ENCODE measurements at regions not wholly inside any gene's neighbourhood (a gene's known extent, or its start where the extent isn't known, plus 50 kb on each side); places are given as distances from the start of the nearest gene placed in this dataset.

DNA sequence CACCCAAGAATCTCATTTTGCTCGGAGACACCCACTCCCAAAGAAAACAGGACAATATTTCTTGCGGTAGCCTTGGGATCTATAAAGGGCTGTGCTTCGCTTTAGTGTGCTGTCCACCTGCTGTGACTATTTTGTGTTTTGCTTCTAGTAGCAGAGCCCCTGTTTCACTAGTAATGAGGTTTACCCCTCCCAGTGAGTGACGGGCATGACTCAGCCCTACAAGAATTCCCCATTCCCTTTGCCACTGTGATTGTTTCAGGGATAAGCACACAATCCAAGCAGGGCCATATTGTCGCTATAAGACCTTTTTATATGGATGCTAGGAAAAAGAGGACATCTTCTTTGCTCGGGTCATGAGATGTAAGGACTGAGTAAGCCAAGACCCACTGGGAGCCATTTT, 62.5 kb upstream of the FOXB1 start:
- H3K9me3 ChIP-seq (replicated peaks in 1 of 2; ENCODE audit: control insufficient read depth in 1 of 2, insufficient read depth in 1 of 2, low read length in 2 of 2), result no peaks in the 10 kb centered on the region
- no peaks in the 10 kb centered on the region for H3K79me2 ChIP-seq (ENCODE audit: insufficient read depth, low read length)
- no peaks in the 10 kb centered on the region for H3K27me3 ChIP-seq (ENCODE audit: control insufficient read depth in 2 of 2, insufficient read depth in 2 of 2, low read length in 2 of 2)
- no peaks in the 10 kb centered on the region for H3K4me1 ChIP-seq (ENCODE audit: control insufficient read depth in 1 of 2, insufficient read depth in 2 of 2, low read length in 2 of 2)
- H2AFZ ChIP-seq (ENCODE audit: insufficient read depth, low read depth, low read length, poor library complexity, severe bottlenecking), result no peak overlapping the region
- H3K36me3 ChIP-seq (replicated peaks in 1 of 2; ENCODE audit: control insufficient read depth in 1 of 2, insufficient read depth in 2 of 2, low read length in 2 of 2), result no peaks in the 10 kb centered on the region
- H3K9ac ChIP-seq (ENCODE audit: insufficient read depth, low read length, poor library complexity, severe bottlenecking), result no peak overlapping the region
- Mint-ChIP-seq H3K4me1 (no peaks in the 10 kb centered on the region), H3K27ac (peak overlapping the region in 1 of 7 donors; percentile 57), H3K4me3 (no peak overlapping the region), H3K36me3 (no peaks in the 10 kb centered on the region), H3K27me3 (ENCODE audit: low read depth in 3 of 3) (peaks cover 0 to 4% (median 1%) of the 10 kb centered on the region in 3 donors), H3K9me3 (peaks cover 0 to 2% (median 0%) of the 10 kb centered on the region in 7 donors)
- H3K4me2 ChIP-seq (replicated peaks; ENCODE audit: extremely low read depth, low read length, poor library complexity, severe bottlenecking), result no peak overlapping the region
- 80% methylated on average over 1 of the region's 6 CpGs for WGBS (ENCODE audit: insufficient coverage)
- intact Hi-C loops (cut with micrococcal nuclease), result no loop called here
- TF ChIP-seq, protein P1, sequence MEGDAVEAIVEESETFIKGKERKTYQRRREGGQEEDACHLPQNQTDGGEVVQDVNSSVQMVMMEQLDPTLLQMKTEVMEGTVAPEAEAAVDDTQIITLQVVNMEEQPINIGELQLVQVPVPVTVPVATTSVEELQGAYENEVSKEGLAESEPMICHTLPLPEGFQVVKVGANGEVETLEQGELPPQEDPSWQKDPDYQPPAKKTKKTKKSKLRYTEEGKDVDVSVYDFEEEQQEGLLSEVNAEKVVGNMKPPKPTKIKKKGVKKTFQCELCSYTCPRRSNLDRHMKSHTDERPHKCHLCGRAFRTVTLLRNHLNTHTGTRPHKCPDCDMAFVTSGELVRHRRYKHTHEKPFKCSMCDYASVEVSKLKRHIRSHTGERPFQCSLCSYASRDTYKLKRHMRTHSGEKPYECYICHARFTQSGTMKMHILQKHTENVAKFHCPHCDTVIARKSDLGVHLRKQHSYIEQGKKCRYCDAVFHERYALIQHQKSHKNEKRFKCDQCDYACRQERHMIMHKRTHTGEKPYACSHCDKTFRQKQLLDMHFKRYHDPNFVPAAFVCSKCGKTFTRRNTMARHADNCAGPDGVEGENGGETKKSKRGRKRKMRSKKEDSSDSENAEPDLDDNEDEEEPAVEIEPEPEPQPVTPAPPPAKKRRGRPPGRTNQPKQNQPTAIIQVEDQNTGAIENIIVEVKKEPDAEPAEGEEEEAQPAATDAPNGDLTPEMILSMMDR (IDR thresholded peaks at IDR 0.05), result no peak
- no peak for DNase-seq
- no peaks in the 10 kb centered on the region for H4K20me1 ChIP-seq (ENCODE audit: insufficient read depth, low read length)
- H3K4me3 ChIP-seq (replicated peaks in 1 of 3; ENCODE audit: low read depth in 2 of 3, low read length in 3 of 3), result no peak overlapping the region
- no peak overlapping the region for H3K27ac ChIP-seq (ENCODE audit: low read depth in 1 of 2, low read length in 2 of 2)

DNA sequence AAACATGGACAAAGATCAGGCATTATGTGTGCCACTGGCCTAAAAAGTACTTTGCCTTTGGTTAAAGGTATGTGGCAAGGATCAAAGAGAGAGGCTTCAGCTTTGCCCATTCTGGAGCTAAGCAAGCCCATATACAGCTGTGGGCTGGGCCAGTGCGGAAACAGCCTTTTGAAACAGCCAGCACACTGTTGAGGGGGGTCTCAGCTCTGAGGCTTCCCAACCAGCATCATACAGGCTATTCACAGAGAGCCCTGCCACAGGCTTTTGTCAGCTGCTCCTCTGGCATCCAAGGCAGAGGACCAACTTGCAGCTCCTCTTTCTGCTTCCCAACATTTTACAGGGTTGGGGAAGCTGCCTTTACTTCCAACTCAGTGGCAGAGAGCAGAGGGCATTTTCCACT, 63.2 kb upstream of the FOXB1 start:
- DNase-seq, result no peak
- Histone ChIP-seq H3K79me2 (ENCODE audit: insufficient read depth, low read length) (no peaks in the 10 kb centered on the region), H2AFZ (ENCODE audit: insufficient read depth, low read depth, low read length, poor library complexity, severe bottlenecking) (no peak overlapping the region), H3K9ac (ENCODE audit: insufficient read depth, low read length, poor library complexity, severe bottlenecking) (no peak overlapping the region), H4K20me1 (ENCODE audit: insufficient read depth, low read length) (no peaks in the 10 kb centered on the region), H3K27ac (ENCODE audit: low read depth in 1 of 2, low read length in 2 of 2) (no peak overlapping the region), H3K27me3 (ENCODE audit: control insufficient read depth in 2 of 2, insufficient read depth in 2 of 2, low read length in 2 of 2) (no peaks in the 10 kb centered on the region), H3K4me2 (replicated peaks; ENCODE audit: extremely low read depth, low read length, poor library complexity, severe bottlenecking) (no peak overlapping the region), H3K4me1 (ENCODE audit: control insufficient read depth in 1 of 2, insufficient read depth in 2 of 2, low read length in 2 of 2) (no peaks in the 10 kb centered on the region), H3K36me3 (replicated peaks in 1 of 2; ENCODE audit: control insufficient read depth in 1 of 2, insufficient read depth in 2 of 2, low read length in 2 of 2) (no peaks in the 10 kb centered on the region), H3K9me3 (replicated peaks in 1 of 2; ENCODE audit: control insufficient read depth in 1 of 2, insufficient read depth in 1 of 2, low read length in 2 of 2) (no peaks in the 10 kb centered on the region), H3K4me3 (replicated peaks in 1 of 3; ENCODE audit: low read depth in 2 of 3, low read length in 3 of 3) (no peak overlapping the region)
- H3K9me3 Mint-ChIP-seq, result peaks cover 0 to 2% (median 0%) of the 10 kb centered on the region in 7 donors
- H3K36me3 Mint-ChIP-seq, result no peaks in the 10 kb centered on the region
- WGBS (ENCODE audit: insufficient coverage), result no CpG with 5 or more reads among the region's 1 CpG
- TF ChIP-seq, protein P1 (IDR thresholded peaks at IDR 0.05), result no peak
- H3K4me3 Mint-ChIP-seq, result no peak overlapping the region
- H3K4me1 Mint-ChIP-seq, result no peaks in the 10 kb centered on the region
- intact Hi-C loops (cut with micrococcal nuclease), result no loop called here
- peaks cover 0 to 4% (median 1%) of the 10 kb centered on the region in 3 donors for H3K27me3 Mint-ChIP-seq (ENCODE audit: low read depth in 3 of 3)
- no peak overlapping the region for H3K27ac Mint-ChIP-seq
